HepG2 (cell line): ENCODE measurements at regions not wholly inside any gene's neighbourhood (a gene's known extent, or its start where the extent isn't known, plus 50 kb on each side); places are given as distances from the start of the nearest gene placed in this dataset.

Experiments used
- ARID5B ChIP-seq: IDR thresholded peaks from 2 replicates; pipeline ENCODE4 v1.4.0; 2020; ENCODE audit warnings: mild to moderate bottlenecking, missing genetic modification reagents
- BATF2 ChIP-seq: sonication (generic); formaldehyde crosslinking; IDR thresholded peaks from 2 replicates; pipeline ENCODE4 v1.8.0; 2022; ENCODE audit warnings: mild to moderate bottlenecking, missing genetic modification reagents, moderate library complexity
- CC2D1A ChIP-seq: sonication (generic); formaldehyde crosslinking; IDR thresholded peaks from 2 replicates; pipeline ENCODE4 v1.8.1; 2023; ENCODE audit warnings: mild to moderate bottlenecking, missing genetic modification reagents
- CHD4 ChIP-seq: fragments of 200-600 bp; sonication (generic); IDR thresholded peaks from 2 replicates; pipeline ENCODE4 v1.7.0; 2017; ENCODE audit warnings: mild to moderate bottlenecking, low read length, borderline replicate concordance
- DNMT1 ChIP-seq: sonication (generic); formaldehyde crosslinking; IDR thresholded peaks from 2 replicates; pipeline ENCODE4 v1.5.1; 2020; ENCODE audit warnings: mild to moderate bottlenecking, missing genetic modification reagents
- FOXP1 ChIP-seq, 2 experiments: fragments of 450-650 bp in 1 of 2; IDR thresholded peaks; 2 replicates each; pipeline ENCODE4 v1.6.1; 2017 to 2018; ENCODE audit warnings: antibody characterized with exemption in 1 of 2
- HOXA3 ChIP-seq: sonication (generic); formaldehyde crosslinking; IDR thresholded peaks from 2 replicates; pipeline ENCODE4 v1.5.0; 2020; ENCODE audit warnings: missing genetic modification reagents
- MBD4 ChIP-seq: IDR thresholded peaks from 2 replicates; pipeline ENCODE4 v1.6.1; 2012; ENCODE audit warnings: low read length, inconsistent platforms, borderline replicate concordance
- NAIF1 ChIP-seq: sonication (generic); formaldehyde crosslinking; IDR thresholded peaks from 2 replicates; pipeline ENCODE4 v1.5.0; 2020; ENCODE audit warnings: mild to moderate bottlenecking, missing genetic modification reagents, borderline replicate concordance
- PHB2 ChIP-seq: fragments of 450-650 bp; IDR thresholded peaks from 2 replicates; pipeline ENCODE4 v1.6.1; 2018; ENCODE audit not compliant: partially characterized antibody
- PTBP1 ChIP-seq: fragments of 200-400 bp; formaldehyde crosslinking; IDR thresholded peaks from 2 replicates; pipeline ENCODE4 v1.6.1; 2018; ENCODE audit warnings: low read length, low read depth; ENCODE audit not compliant: poor library complexity, severe bottlenecking
- SIN3B ChIP-seq: fragments of 150-350 bp; IDR thresholded peaks from 2 replicates; pipeline ENCODE4 v1.6.1; 2014; ENCODE audit warnings: low read length
- TRIM24 ChIP-seq: sonication (generic); formaldehyde crosslinking; IDR thresholded peaks from 2 replicates; pipeline ENCODE4 v1.8.0; 2022; ENCODE audit warnings: mild to moderate bottlenecking, missing genetic modification reagents
- ZBTB10 ChIP-seq: sonication (generic); formaldehyde crosslinking; IDR thresholded peaks from 2 replicates; pipeline ENCODE4 v1.4.0; 2020; ENCODE audit warnings: missing genetic modification reagents, borderline replicate concordance
- ZBTB33 ChIP-seq: sonication (generic); formaldehyde crosslinking; IDR thresholded peaks from 2 replicates; pipeline ENCODE4 v1.4.0; 2020; ENCODE audit warnings: missing genetic modification reagents
- ZBTB42 ChIP-seq: sonication (generic); formaldehyde crosslinking; IDR thresholded peaks from 2 replicates; pipeline ENCODE4 v1.5.0; 2020; ENCODE audit warnings: mild to moderate bottlenecking, missing genetic modification reagents
- ZFP62 ChIP-seq: sonication (generic); formaldehyde crosslinking; IDR thresholded peaks from 2 replicates; pipeline ENCODE4 v1.4.0; 2020; ENCODE audit warnings: missing genetic modification reagents
- ZNF205 ChIP-seq: IDR thresholded peaks from 2 replicates; pipeline ENCODE4 v1.6.1; 2018; ENCODE audit warnings: missing biosample characterization, missing genetic modification reagents
- ZNF225 ChIP-seq: sonication (generic); formaldehyde crosslinking; IDR thresholded peaks from 2 replicates; pipeline ENCODE4 v1.4.0; 2020; ENCODE audit warnings: mild to moderate bottlenecking, missing genetic modification reagents
- ZNF44 ChIP-seq: sonication (generic); formaldehyde crosslinking; IDR thresholded peaks from 2 replicates; pipeline ENCODE4 v1.5.1; 2020; ENCODE audit warnings: mild to moderate bottlenecking, missing genetic modification reagents
- ZNF746 ChIP-seq: sonication (generic); formaldehyde crosslinking; IDR thresholded peaks from 2 replicates; pipeline ENCODE4 v1.8.0; 2022; ENCODE audit warnings: mild to moderate bottlenecking, missing genetic modification reagents

GRCh38 chr6:1055015-1055921, 256.6 kb upstream of the FOXQ1 start (continued):
- TF ChIP-seq ARID5B (peak; percentile 99), ZBTB42 (CRISPR knock-in tag) (peak; percentile 60; the same call in 1 of the 2 replicates), HOXA3 (CRISPR knock-in tag) (peak; percentile 90), ZBTB10 (peak; percentile 74; the same call in 1 of the 2 replicates), BATF2 (CRISPR knock-in tag) (no peak), ZNF225 (no peak), ZNF44 (CRISPR knock-in tag) (no peak), PHB2 (no peak), SIN3B (no peak; the same call in 1 of the 2 replicates), CC2D1A (CRISPR knock-in tag) (0 out of 2 replicates have a peak, but pooled peaks have one; percentile 67), TRIM24 (CRISPR knock-in tag) (peak; percentile 91), ZFP62 (CRISPR knock-in tag) (no peak), DNMT1 (CRISPR knock-in tag) (no peak), ZBTB33 (peak; percentile 74; the same call in 1 of the 2 replicates), CHD4 (peak; percentile 87), PTBP1 (no peak), ZNF746 (CRISPR knock-in tag) (peak; percentile 94), MBD4 (peak; percentile 91; the same call in 1 of the 2 replicates), NAIF1 (CRISPR knock-in tag) (peak; percentile 66; the same call in 1 of the 2 replicates), ZNF205 (CRISPR knock-in tag) (peak; percentile 97), FOXP1 (IDR thresholded peaks at IDR 0.05) (peak; percentile 65; the same call in 1 of the 2 replicates), FOXP1 (CRISPR knock-in tag; IDR thresholded peaks at IDR 0.05) (peak; percentile 95)
